GM12878 (cell line): ENCODE measurements at regions not wholly inside any gene's neighbourhood (a gene's known extent, or its start where the extent isn't known, plus 50 kb on each side); places are given as distances from the start of the nearest gene placed in this dataset.

Source experiments
- CHD1 ChIP-seq: IDR thresholded peaks from 2 replicates; pipeline ENCODE4 v1.6.1; 2012; ENCODE audit warnings: low read depth, low read length, improper control_type of control experiment
- CTCF ChIP-seq, 3 experiments: IDR thresholded peaks in 2 of 3; conservative IDR thresholded peaks in 1 of 3; 2 replicates each; pipeline ENCODE4 v1.5.1; 2011; ENCODE audit warnings: low read depth in 3 of 3, low read length in 3 of 3, mild to moderate bottlenecking in 3 of 3, control low read depth in 2 of 3, moderate library complexity in 2 of 3, inconsistent platforms in 1 of 3, mixed read lengths in 1 of 3; ENCODE audit not compliant: control insufficient read depth in 2 of 3, insufficient read depth in 1 of 3; ENCODE audit errors: extremely low read depth in 1 of 3
- E4F1 ChIP-seq: fragments of 450-650 bp; IDR thresholded peaks from 2 replicates; pipeline ENCODE4 v1.6.1; 2018; ENCODE audit warnings: borderline replicate concordance, mild to moderate bottlenecking; ENCODE audit not compliant: partially characterized antibody
- EZH2 ChIP-seq: IDR thresholded peaks from 2 replicates; pipeline ENCODE4 v1.6.1; 2012; ENCODE audit warnings: low read depth, mild to moderate bottlenecking, control low read depth, inconsistent platforms, low read length, borderline replicate concordance; ENCODE audit not compliant: control insufficient read depth
- GABPA ChIP-seq: IDR thresholded peaks from 2 replicates; pipeline ENCODE4 v1.6.1; 2014; ENCODE audit warnings: antibody characterized with exemption, low read depth, mild to moderate bottlenecking, inconsistent platforms
- PAX5 ChIP-seq: IDR thresholded peaks from 2 replicates; pipeline ENCODE4 v1.6.1; 2011; ENCODE audit warnings: low read depth, low read length, borderline replicate concordance
- REST ChIP-seq: IDR thresholded peaks from 2 replicates; pipeline ENCODE4 v1.6.1; 2012; ENCODE audit warnings: mild to moderate bottlenecking, low read depth, low read length
- SMARCA5 ChIP-seq: fragments of 450-650 bp; IDR thresholded peaks from 2 replicates; pipeline ENCODE4 v1.6.1; 2017; ENCODE audit warnings: mild to moderate bottlenecking
- TCF7 ChIP-seq: IDR thresholded peaks from 2 replicates; pipeline ENCODE4 v1.6.1; 2014; ENCODE audit warnings: antibody characterized with exemption, borderline replicate concordance
- ZBTB11 ChIP-seq: fragments of 450-650 bp; formaldehyde crosslinking; IDR thresholded peaks from 2 replicates; pipeline ENCODE4 v1.5.0; 2022; ENCODE audit warnings: mild to moderate bottlenecking, missing genetic modification characterization
- ZBTB40 ChIP-seq: fragments of 450-650 bp; IDR thresholded peaks from 2 replicates; pipeline ENCODE4 v1.6.1; 2016; ENCODE audit warnings: mild to moderate bottlenecking, moderate library complexity, borderline replicate concordance

- no peak for TF ChIP-seq REST
- no peak for TF ChIP-seq EZH2
- no peak for TF ChIP-seq ZBTB40
- TF ChIP-seq CHD1, result no peak
- TF ChIP-seq ZBTB11, result no peak
- TF ChIP-seq TCF7, result no peak
- TF ChIP-seq CTCF (IDR thresholded peaks at IDR 0.05 in 2 of 3, conservative IDR thresholded peaks at IDR 0.05 in 1 of 3; ENCODE audit: control insufficient read depth in 2 of 3, extremely low read depth in 1 of 3, insufficient read depth in 1 of 3, low read depth in 3 of 3, low read length in 3 of 3), result peak in 1 of 3 experiments; percentile 32; a peak in 2 of 6 replicates
- TF ChIP-seq GABPA, result no peak
- no peak for TF ChIP-seq SMARCA5
- TF ChIP-seq PAX5, result no peak
- TF ChIP-seq E4F1, result no peak
Measured at GRCh38 chr14:73777420-73777819, 63.2 kb upstream of the PNMA1 start.
